ENCODE measurements at regions not wholly inside any gene's neighbourhood (a gene's known extent, or its start where the extent isn't known, plus 50 kb on each side); places are given as distances from the start of the nearest gene placed in this dataset.

GRCh38 chr7:34539003-34539402 is 119.0 kb upstream of the NPSR1 start:
- TF ChIP-seq ELF1 (IDR thresholded peaks at IDR 0.05; ENCODE audit: borderline replicate concordance, low read depth) (no peak), EZH2 (IDR thresholded peaks at IDR 0.05) (no peak), RAD21 (IDR thresholded peaks at IDR 0.05; ENCODE audit: low read depth) (no peak), POLR2AphosphoS5 (IDR thresholded peaks at IDR 0.05; ENCODE audit: low read depth, low read length) (no peak), YY1 (IDR thresholded peaks at IDR 0.05; ENCODE audit: extremely low read depth, insufficient replicate concordance, low read depth, low read length) (no peak), EZH2phosphoT487 (IDR thresholded peaks at IDR 0.05; ENCODE audit: borderline replicate concordance) (no peak), CTCF (IDR thresholded peaks at IDR 0.05 in 2 of 3, conservative IDR thresholded peaks at IDR 0.05 in 1 of 3; ENCODE audit: borderline replicate concordance in 1 of 3, insufficient read depth in 1 of 3, low read depth in 2 of 3, low read length in 2 of 3) (no peak), JUND (IDR thresholded peaks at IDR 0.05) (no peak), ATF3 (IDR thresholded peaks at IDR 0.05) (no peak)
